M059J (cell line): ENCODE measurements at regions not wholly inside any gene's neighbourhood (a gene's known extent, or its start where the extent isn't known, plus 50 kb on each side); places are given as distances from the start of the nearest gene placed in this dataset.
"Not testable (repeated sequence)": the region's sequence is repeated elsewhere in the genome, so short reads cannot be mapped to it uniquely, and the experiment has no call there.

Source experiments
- DNase-seq: peaks from one replicate; pipeline ENCODE4 v3.0.0-alpha.2; 2012; ENCODE audit warnings: low read depth

- DNase-seq, result peak; percentile 5
Measured at GRCh38 chr13:100766570-100766969, 92.0 kb upstream of the TMTC4 start.

- DNase-seq, result no peak
Measured at GRCh38 chr13:100764937-100765336, 90.3 kb upstream of the TMTC4 start.

- DNase-seq, result not testable (repeated sequence)
Measured at GRCh38 chr13:100762126-100762525, 87.5 kb upstream of the TMTC4 start.

- DNase-seq, result no peak
Measured at GRCh38 chr13:100755891-100756290, 81.3 kb upstream of the TMTC4 start.

GRCh38 chr13:100754459-100754858, 79.9 kb upstream of the TMTC4 start:
- no peak for DNase-seq

GRCh38 chr13:100753376-100753775, 78.8 kb upstream of the TMTC4 start:
- no peak for DNase-seq

- no peak for DNase-seq
Measured at GRCh38 chr13:100751826-100752225, 77.2 kb upstream of the TMTC4 start.

GRCh38 chr13:100746953-100747683, 72.5 kb upstream of the TMTC4 start:
- DNase-seq, result no peak

- DNase-seq, result no peak
Measured at GRCh38 chr13:100738176-100738855, 63.7 kb upstream of the TMTC4 start.

- DNase-seq, result no peak
Measured at GRCh38 chr13:100735494-100735893, 60.9 kb upstream of the TMTC4 start.

- no peak for DNase-seq
Measured at GRCh38 chr13:100734194-100734720, 59.7 kb upstream of the TMTC4 start.

- no peak for DNase-seq
Measured at GRCh38 chr13:100733261-100733660, 58.7 kb upstream of the TMTC4 start.

GRCh38 chr13:100728201-100728600, 53.6 kb upstream of the TMTC4 start:
- DNase-seq, result no peak

- no peak for DNase-seq
Measured at GRCh38 chr13:100725472-100725871, 50.9 kb upstream of the TMTC4 start.

- no peak for DNase-seq
Measured at GRCh38 chr13:100724568-100724967, 50.0 kb upstream of the TMTC4 start.
